IMR-90 (cell line): ENCODE measurements at regions not wholly inside any gene's neighbourhood (a gene's known extent, or its start where the extent isn't known, plus 50 kb on each side); places are given as distances from the start of the nearest gene placed in this dataset.

Experiments
- BHLHE40 ChIP-seq: fragments of 150-350 bp; IDR thresholded peaks from 2 replicates; pipeline ENCODE4 v1.6.1; 2016; ENCODE audit warnings: mild to moderate bottlenecking, low read depth, low read length
- CEBPB ChIP-seq: IDR thresholded peaks from 2 replicates; pipeline ENCODE4 v1.6.1; 2012; ENCODE audit warnings: low read depth, low read length, improper control_type of control experiment
- CHD1 ChIP-seq: IDR thresholded peaks from 2 replicates; pipeline ENCODE4 v1.6.1; 2012; ENCODE audit warnings: low read depth, low read length, improper control_type of control experiment
- FOS ChIP-seq: fragments of 150-350 bp; IDR thresholded peaks from 2 replicates; pipeline ENCODE4 v1.6.1; 2016; ENCODE audit warnings: low read depth, low read length
- MAFK ChIP-seq: IDR thresholded peaks from 2 replicates; pipeline ENCODE4 v1.6.1; 2012; ENCODE audit warnings: low read depth, low read length, improper control_type of control experiment
- MAZ ChIP-seq: IDR thresholded peaks from 2 replicates; pipeline ENCODE4 v1.6.1; 2012; ENCODE audit warnings: low read depth, mild to moderate bottlenecking, low read length, improper control_type of control experiment, moderate library complexity, borderline replicate concordance
- POLR2A ChIP-seq: IDR thresholded peaks from 2 replicates; pipeline ENCODE4 v1.6.1; 2012; ENCODE audit warnings: mild to moderate bottlenecking, low read depth, low read length
- RAD21 ChIP-seq: IDR thresholded peaks from 2 replicates; pipeline ENCODE4 v1.6.1; 2012; ENCODE audit warnings: low read length, improper control_type of control experiment
- RCOR1 ChIP-seq: IDR thresholded peaks from 2 replicates; pipeline ENCODE4 v1.6.1; 2012; ENCODE audit warnings: mild to moderate bottlenecking, low read length, improper control_type of control experiment; ENCODE audit not compliant: insufficient replicate concordance
- RFX5 ChIP-seq: IDR thresholded peaks from 2 replicates; pipeline ENCODE4 v1.8.0; 2012; ENCODE audit warnings: low read depth, mild to moderate bottlenecking, low read length, moderate library complexity
- SMC3 ChIP-seq: fragments of 150-350 bp; IDR thresholded peaks from 2 replicates; pipeline ENCODE4 v1.6.1; 2016; ENCODE audit warnings: low read depth, mild to moderate bottlenecking, antibody characterized with exemption, low read length, moderate library complexity
- TF ChIP-seq, protein P1 (sequence below): conservative IDR thresholded peaks from 2 replicates; pipeline ENCODE4 v1.5.1; 2012; ENCODE audit warnings: mild to moderate bottlenecking, low read depth, low read length, improper control_type of control experiment
- TF ChIP-seq, protein P2 (sequence below): fragments of 150-350 bp; IDR thresholded peaks from 2 replicates; pipeline ENCODE4 v1.6.1; 2017; ENCODE audit warnings: mild to moderate bottlenecking, antibody characterized with exemption, low read length, low read depth
- TF ChIP-seq, protein P3 (sequence below): fragments of 150-350 bp; IDR thresholded peaks from 2 replicates; pipeline ENCODE4 v1.6.1; 2016; ENCODE audit warnings: low read depth, mild to moderate bottlenecking, low read length, moderate library complexity, borderline replicate concordance

DNA sequence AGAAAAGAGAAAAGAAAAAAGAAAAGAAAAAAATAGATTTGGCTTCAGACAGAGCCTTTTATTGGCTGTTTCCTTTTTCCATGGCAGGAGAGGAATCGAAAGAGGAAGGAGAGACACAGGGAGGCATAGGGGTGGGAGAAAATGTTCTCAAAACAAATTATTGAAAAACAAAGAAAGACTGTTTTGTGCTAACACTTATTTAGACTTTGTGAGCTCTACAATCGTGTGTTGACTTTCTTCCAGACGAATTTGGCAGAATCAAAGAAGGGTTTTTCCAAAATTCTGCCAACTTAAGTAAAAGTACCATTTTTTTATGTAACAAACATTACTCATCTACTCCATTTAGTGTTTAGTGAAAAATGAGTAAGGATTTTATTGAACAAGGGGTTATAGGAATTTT lies 982.2 kb downstream of the REEP3 start:
- TF ChIP-seq, protein P1, sequence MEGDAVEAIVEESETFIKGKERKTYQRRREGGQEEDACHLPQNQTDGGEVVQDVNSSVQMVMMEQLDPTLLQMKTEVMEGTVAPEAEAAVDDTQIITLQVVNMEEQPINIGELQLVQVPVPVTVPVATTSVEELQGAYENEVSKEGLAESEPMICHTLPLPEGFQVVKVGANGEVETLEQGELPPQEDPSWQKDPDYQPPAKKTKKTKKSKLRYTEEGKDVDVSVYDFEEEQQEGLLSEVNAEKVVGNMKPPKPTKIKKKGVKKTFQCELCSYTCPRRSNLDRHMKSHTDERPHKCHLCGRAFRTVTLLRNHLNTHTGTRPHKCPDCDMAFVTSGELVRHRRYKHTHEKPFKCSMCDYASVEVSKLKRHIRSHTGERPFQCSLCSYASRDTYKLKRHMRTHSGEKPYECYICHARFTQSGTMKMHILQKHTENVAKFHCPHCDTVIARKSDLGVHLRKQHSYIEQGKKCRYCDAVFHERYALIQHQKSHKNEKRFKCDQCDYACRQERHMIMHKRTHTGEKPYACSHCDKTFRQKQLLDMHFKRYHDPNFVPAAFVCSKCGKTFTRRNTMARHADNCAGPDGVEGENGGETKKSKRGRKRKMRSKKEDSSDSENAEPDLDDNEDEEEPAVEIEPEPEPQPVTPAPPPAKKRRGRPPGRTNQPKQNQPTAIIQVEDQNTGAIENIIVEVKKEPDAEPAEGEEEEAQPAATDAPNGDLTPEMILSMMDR = no peak
- TF ChIP-seq RAD21 (no peak), MAFK (no peak), POLR2A (no peak), FOS (no peak), RCOR1 (no peak), MAZ (no peak), CHD1 (no peak), SMC3 (no peak), BHLHE40 (no peak), CEBPB (no peak), RFX5 (no peak)
- TF ChIP-seq, protein P2, sequence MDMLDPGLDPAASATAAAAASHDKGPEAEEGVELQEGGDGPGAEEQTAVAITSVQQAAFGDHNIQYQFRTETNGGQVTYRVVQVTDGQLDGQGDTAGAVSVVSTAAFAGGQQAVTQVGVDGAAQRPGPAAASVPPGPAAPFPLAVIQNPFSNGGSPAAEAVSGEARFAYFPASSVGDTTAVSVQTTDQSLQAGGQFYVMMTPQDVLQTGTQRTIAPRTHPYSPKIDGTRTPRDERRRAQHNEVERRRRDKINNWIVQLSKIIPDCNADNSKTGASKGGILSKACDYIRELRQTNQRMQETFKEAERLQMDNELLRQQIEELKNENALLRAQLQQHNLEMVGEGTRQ = no peak
- TF ChIP-seq, protein P3, sequence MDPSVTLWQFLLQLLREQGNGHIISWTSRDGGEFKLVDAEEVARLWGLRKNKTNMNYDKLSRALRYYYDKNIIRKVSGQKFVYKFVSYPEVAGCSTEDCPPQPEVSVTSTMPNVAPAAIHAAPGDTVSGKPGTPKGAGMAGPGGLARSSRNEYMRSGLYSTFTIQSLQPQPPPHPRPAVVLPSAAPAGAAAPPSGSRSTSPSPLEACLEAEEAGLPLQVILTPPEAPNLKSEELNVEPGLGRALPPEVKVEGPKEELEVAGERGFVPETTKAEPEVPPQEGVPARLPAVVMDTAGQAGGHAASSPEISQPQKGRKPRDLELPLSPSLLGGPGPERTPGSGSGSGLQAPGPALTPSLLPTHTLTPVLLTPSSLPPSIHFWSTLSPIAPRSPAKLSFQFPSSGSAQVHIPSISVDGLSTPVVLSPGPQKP = no peak
